Endothelial cell of umbilical vein (primary cell): ENCODE measurements at regions not wholly inside any gene's neighbourhood (a gene's known extent, or its start where the extent isn't known, plus 50 kb on each side); places are given as distances from the start of the nearest gene placed in this dataset.

Experiments used
- BruUV-seq: library from RNA; stranded (reverse); fragments of 400-500 nt; replicated peaks from 2 replicates; lab custom pipeline; 2021; lab: Mats Ljungman, UMichigan
- CTCF ChIA-PET: fragments of 300-600, 350-600 bp; sonication (Branson Sonifier 250); formaldehyde crosslinking; loops from one replicate; lab custom pipeline; 2021; ENCODE audit warnings: antibody characterized with exemption, inconsistent platforms; lab: Charles Lee
- POLR2A ChIA-PET: fragments of 300-600, 350-600 bp; sonication (Branson Sonifier 250); formaldehyde crosslinking; loops from one replicate; lab custom pipeline; 2021; ENCODE audit warnings: antibody characterized with exemption, inconsistent platforms; lab: Charles Lee
- DNase-seq: peaks from one replicate; pipeline ENCODE4 v3.0.0-alpha.2; 2011; ENCODE audit warnings: low read depth, low spot score
- FAIRE-seq: peaks from 2 replicates; lab custom pipeline; 2011; peaks lifted over from hg19 to GRCh38; lab: Jason Lieb, UNC
- H2AFZ ChIP-seq: 2 replicates; pipeline ENCODE4 v1.6.0; 2012; ENCODE audit warnings: low read depth, low read length, control low read depth, inconsistent platforms
- H3K27ac ChIP-seq: 2 replicates; pipeline ENCODE4 v1.5.1; 2011; ENCODE audit warnings: low read depth, mild to moderate bottlenecking, control low read depth, low read length, moderate library complexity; ENCODE audit not compliant: insufficient read depth
- H3K27me3 ChIP-seq, 2 experiments: 2 replicates each; pipeline versions ENCODE4 v1.6.0 to v1.6.1; 2011; ENCODE audit warnings: low read length in 2 of 2, mixed read lengths in 1 of 2; ENCODE audit not compliant: control insufficient read depth in 2 of 2, insufficient read depth in 2 of 2
- H3K36me3 ChIP-seq, 2 experiments: 2 replicates in 1 of 2; 3 replicates in 1 of 2; pipeline ENCODE4 v1.5.1; 2011; ENCODE audit warnings: low read length in 2 of 2, mild to moderate bottlenecking in 1 of 2, moderate library complexity in 1 of 2; ENCODE audit not compliant: control insufficient read depth in 2 of 2, insufficient read depth in 2 of 2; ENCODE audit errors: extremely low read depth in 1 of 2
- H3K4me1 ChIP-seq: 3 replicates; pipeline ENCODE4 v1.5.1; 2011; ENCODE audit warnings: mild to moderate bottlenecking, low read length; ENCODE audit not compliant: control insufficient read depth, insufficient read depth; ENCODE audit errors: extremely low read depth
- H3K4me2 ChIP-seq: 2 replicates; pipeline ENCODE4 v1.6.1; 2011; ENCODE audit warnings: low read length, control low read depth, mixed read lengths; ENCODE audit not compliant: insufficient read depth
- H3K4me3 ChIP-seq, 3 experiments: fragments of 200-600 bp in 1 of 3; sonication (generic), shearing (Covaris generic) in 1 of 3; replicated peaks in 1 of 3; 2 replicates each; pipeline ENCODE4 v1.5.1; 2011 to 2016; ENCODE audit warnings: control low read depth in 3 of 3, low read length in 3 of 3, mild to moderate bottlenecking in 2 of 3, inconsistent platforms in 1 of 3, low read depth in 1 of 3, moderate library complexity in 1 of 3; ENCODE audit not compliant: insufficient read depth in 1 of 3
- H3K79me2 ChIP-seq: 2 replicates; pipeline ENCODE4 v1.6.0; 2012; ENCODE audit warnings: low read length, inconsistent platforms; ENCODE audit not compliant: control insufficient read depth, insufficient read depth
- H3K9ac ChIP-seq: replicated peaks from 2 replicates; pipeline ENCODE3; 2011; ENCODE audit warnings: low read length, control low read depth; ENCODE audit not compliant: insufficient read depth; ENCODE audit errors: extremely low read depth
- H3K9me1 ChIP-seq: replicated peaks from 3 replicates; pipeline ENCODE4 v1.6.0; 2011; ENCODE audit warnings: mild to moderate bottlenecking, low read length; ENCODE audit not compliant: control insufficient read depth, insufficient read depth; ENCODE audit errors: extremely low read depth
- H3K9me3 ChIP-seq: replicated peaks from 2 replicates; pipeline ENCODE4 v1.5.1; 2012; ENCODE audit warnings: low read length, inconsistent platforms; ENCODE audit not compliant: control insufficient read depth, insufficient read depth
- H4K20me1 ChIP-seq: replicated peaks from 2 replicates; pipeline ENCODE3; 2011; ENCODE audit warnings: mild to moderate bottlenecking, low read length; ENCODE audit not compliant: control insufficient read depth, insufficient read depth; ENCODE audit errors: extremely low read depth
- CTCF ChIP-seq, 2 donors: IDR thresholded peaks; 1 replicate in 1 of 2; 2 replicates in 1 of 2; pipeline ENCODE4 v1.5.1; 2011; ENCODE audit warnings: low read length in 2 of 2, mild to moderate bottlenecking in 2 of 2, moderate library complexity in 2 of 2, control low read depth in 1 of 2, inconsistent platforms in 1 of 2, low read depth in 1 of 2; ENCODE audit not compliant: insufficient read depth in 1 of 2; ENCODE audit errors: extremely low read depth in 1 of 2
- EZH2 ChIP-seq: IDR thresholded peaks from 2 replicates; pipeline ENCODE4 v1.6.1; 2012; ENCODE audit warnings: borderline replicate concordance, low read depth, mild to moderate bottlenecking, moderate library complexity, low read length, inconsistent platforms; ENCODE audit not compliant: severe bottlenecking
- FOS ChIP-seq: IDR thresholded peaks from 2 replicates; pipeline ENCODE4 v1.6.1; 2011; ENCODE audit warnings: mild to moderate bottlenecking, low read length, moderate library complexity, borderline replicate concordance; ENCODE audit not compliant: insufficient read depth
- GATA2 ChIP-seq: IDR thresholded peaks from 2 replicates; pipeline ENCODE4 v1.7.0; 2011; ENCODE audit warnings: low read depth, mild to moderate bottlenecking, moderate library complexity, mixed read lengths, low read length; ENCODE audit not compliant: insufficient read length, insufficient read depth
- JUN ChIP-seq: IDR thresholded peaks from 2 replicates; pipeline ENCODE4 v1.6.1; 2011; ENCODE audit warnings: borderline replicate concordance, low read depth; ENCODE audit not compliant: insufficient read length, insufficient read depth
- MYC ChIP-seq: IDR thresholded peaks from one replicate; pipeline ENCODE4 v1.6.1; 2011; ENCODE audit warnings: mild to moderate bottlenecking, low read depth, low read length
- POLR2A ChIP-seq: IDR thresholded peaks from 2 replicates; pipeline ENCODE4 v1.6.1; 2012; ENCODE audit warnings: low read depth, mild to moderate bottlenecking, control low read depth, low read length
- POLR2AphosphoS5 ChIP-seq: IDR thresholded peaks from 2 replicates; pipeline ENCODE4 v1.6.1; 2012; ENCODE audit warnings: low read depth, mild to moderate bottlenecking, control low read depth, low read length, moderate library complexity; ENCODE audit not compliant: insufficient read depth
- dilution Hi-C: fragments of 300-500 bp; cut with MboI; formaldehyde crosslinking; loops from one replicate; pipeline ENCODE4 v1.15.0; 2019; ENCODE audit warnings: low sequenced_read_pairs; ENCODE audit not compliant: extremely low pct_ligation_motif_present
- intact Hi-C: fragments of 100-400 bp; cut with micrococcal nuclease; formaldehyde crosslinking; loops from one replicate; pipeline ENCODE4 v1.10.0; 2022
- TF ChIP-seq, protein P1 (sequence below): IDR thresholded peaks from 2 replicates; pipeline ENCODE4 v1.6.1; 2011; ENCODE audit not compliant: insufficient read depth, insufficient read length

DNA sequence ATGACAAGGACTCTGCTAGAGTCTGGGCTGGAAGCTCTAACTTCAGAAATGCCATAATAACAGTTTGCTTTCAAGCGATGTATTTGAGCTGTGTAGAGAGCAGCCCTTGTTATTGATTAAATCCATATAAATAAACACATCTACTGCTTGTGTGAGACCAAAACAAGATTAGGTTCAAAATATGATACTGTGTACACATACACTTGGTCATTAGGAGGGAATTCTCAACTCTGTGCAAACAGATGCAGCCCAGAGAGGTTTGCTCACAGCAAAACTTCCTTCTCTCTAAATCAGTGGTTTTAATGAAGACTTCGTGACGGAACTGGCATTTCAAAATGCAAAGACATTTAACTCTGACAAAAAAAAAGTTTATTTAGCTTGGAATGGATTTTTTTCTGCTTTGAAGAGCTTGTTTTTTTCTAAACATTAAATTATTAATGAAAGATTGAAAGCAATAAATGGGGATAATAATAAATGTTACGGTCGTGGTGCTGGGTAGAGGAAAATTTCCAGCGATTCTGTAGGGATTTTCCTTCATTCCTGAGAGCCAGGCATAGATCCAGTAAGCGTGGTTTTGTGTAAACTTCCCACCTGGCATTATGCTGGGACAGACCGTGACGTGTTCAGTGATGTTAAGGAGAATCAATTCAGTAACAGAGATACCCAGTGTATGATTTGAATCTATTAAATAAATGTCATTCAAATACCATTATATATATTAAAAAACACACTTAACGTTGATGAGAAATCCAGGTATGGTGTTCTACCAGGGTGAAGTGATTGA lies 213.7 kb downstream of the TEX29 start:
- TF ChIP-seq EZH2 (no peak), POLR2AphosphoS5 (no peak), JUN (no peak), GATA2 (no peak), CTCF (IDR thresholded peaks at IDR 0.05; ENCODE audit: extremely low read depth in 1 of 2, insufficient read depth in 1 of 2, low read depth in 1 of 2, low read length in 2 of 2) (no peak), FOS (no peak), MYC (no peak), POLR2A (no peak)
- TF ChIP-seq, protein P1, sequence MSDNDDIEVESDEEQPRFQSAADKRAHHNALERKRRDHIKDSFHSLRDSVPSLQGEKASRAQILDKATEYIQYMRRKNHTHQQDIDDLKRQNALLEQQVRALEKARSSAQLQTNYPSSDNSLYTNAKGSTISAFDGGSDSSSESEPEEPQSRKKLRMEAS = no peak
- Histone ChIP-seq H4K20me1 (no peaks in the 10 kb centered on the region), H3K79me2 (no peaks in the 10 kb centered on the region), H2AFZ (no peak overlapping the region), H3K27ac (no peak overlapping the region), H3K4me1 (no peaks in the 10 kb centered on the region), H3K27me3 (no peaks in the 10 kb centered on the region), H3K9ac (no peak overlapping the region), H3K9me1 (no peaks in the 10 kb centered on the region), H3K36me3 (no peaks in the 10 kb centered on the region), H3K9me3 (no peaks in the 10 kb centered on the region), H3K4me2 (no peak overlapping the region), H3K4me3 (no peak overlapping the region)
- DNase-seq (no peak), FAIRE-seq (no peak)
- dilution Hi-C loops (no loop called here), intact Hi-C loops (no loop called here)
- BruUV-seq = no TSS peak
- POLR2A ChIA-PET = no interaction called here
- CTCF ChIA-PET = no interaction called here
